ENCODE measurements at regions not wholly inside any gene's neighbourhood (a gene's known extent, or its start where the extent isn't known, plus 50 kb on each side); places are given as distances from the start of the nearest gene placed in this dataset.

GRCh38 chr9:73515216-73515615 is 363.6 kb downstream of the ANXA1 start:
- H3K4me2 ChIP-seq (ENCODE audit: low read depth, low read length, poor library complexity, severe bottlenecking), result no peak overlapping the region
- H3F3A ChIP-seq (ENCODE audit: low read depth), result no peaks in the 10 kb centered on the region
- TF ChIP-seq EZH2phosphoT487 (IDR thresholded peaks at IDR 0.05; ENCODE audit: borderline replicate concordance) (no peak), CTCF (conservative IDR thresholded peaks at IDR 0.05; ENCODE audit: low read length) (no peak)
- H4K20me1 ChIP-seq (ENCODE audit: insufficient read depth, low read length, poor library complexity, severe bottlenecking), result no peaks in the 10 kb centered on the region
- H3K9me3 ChIP-seq (ENCODE audit: insufficient read depth, low read depth, low read length), result no peaks in the 10 kb centered on the region
- H3K9ac ChIP-seq (ENCODE audit: low read depth, low read length, poor library complexity, severe bottlenecking), result no peak overlapping the region
- no peaks in the 10 kb centered on the region for H3K4me1 ChIP-seq (ENCODE audit: insufficient read depth, low read length, poor library complexity, severe bottlenecking)
- no peak overlapping the region for H3K4me3 ChIP-seq (ENCODE audit: low read length, poor library complexity, severe bottlenecking)
- H3K27me3 ChIP-seq (ENCODE audit: insufficient read depth, low read length, poor library complexity, severe bottlenecking), result no peaks in the 10 kb centered on the region
- no peaks in the 10 kb centered on the region for H3K9me2 ChIP-seq (replicated peaks; ENCODE audit: low read depth, low read length)
- H2AFZ ChIP-seq (ENCODE audit: low read length), result no peak overlapping the region
- no peaks in the 10 kb centered on the region for H3K79me2 ChIP-seq (ENCODE audit: insufficient read depth, low read length)
- H3K36me3 ChIP-seq (ENCODE audit: insufficient read depth, low read length), result no peaks in the 10 kb centered on the region

GRCh38 chr9:73523391-73523790 is 371.7 kb downstream of the ANXA1 start:
- Histone ChIP-seq H3K9me2 (replicated peaks; ENCODE audit: low read depth, low read length) (no peaks in the 10 kb centered on the region), H3K79me2 (ENCODE audit: insufficient read depth, low read length) (no peaks in the 10 kb centered on the region), H4K20me1 (ENCODE audit: insufficient read depth, low read length, poor library complexity, severe bottlenecking) (no peaks in the 10 kb centered on the region), H3K36me3 (ENCODE audit: insufficient read depth, low read length) (no peaks in the 10 kb centered on the region), H3K9me3 (ENCODE audit: insufficient read depth, low read depth, low read length) (no peaks in the 10 kb centered on the region), H2AFZ (ENCODE audit: low read length) (no peak overlapping the region), H3F3A (ENCODE audit: low read depth) (no peaks in the 10 kb centered on the region), H3K9ac (ENCODE audit: low read depth, low read length, poor library complexity, severe bottlenecking) (no peak overlapping the region), H3K4me2 (ENCODE audit: low read depth, low read length, poor library complexity, severe bottlenecking) (no peak overlapping the region), H3K4me3 (ENCODE audit: low read length, poor library complexity, severe bottlenecking) (no peak overlapping the region), H3K27me3 (ENCODE audit: insufficient read depth, low read length, poor library complexity, severe bottlenecking) (no peaks in the 10 kb centered on the region), H3K4me1 (ENCODE audit: insufficient read depth, low read length, poor library complexity, severe bottlenecking) (no peaks in the 10 kb centered on the region)
- TF ChIP-seq EZH2phosphoT487 (IDR thresholded peaks at IDR 0.05; ENCODE audit: borderline replicate concordance) (no peak), CTCF (conservative IDR thresholded peaks at IDR 0.05; ENCODE audit: low read length) (no peak)

- Histone ChIP-seq H3F3A (ENCODE audit: low read depth) (no peaks in the 10 kb centered on the region), H3K4me3 (ENCODE audit: low read length, poor library complexity, severe bottlenecking) (no peak overlapping the region), H3K4me2 (ENCODE audit: low read depth, low read length, poor library complexity, severe bottlenecking) (no peak overlapping the region), H3K36me3 (ENCODE audit: insufficient read depth, low read length) (no peaks in the 10 kb centered on the region), H3K9ac (ENCODE audit: low read depth, low read length, poor library complexity, severe bottlenecking) (no peak overlapping the region), H3K27me3 (ENCODE audit: insufficient read depth, low read length, poor library complexity, severe bottlenecking) (no peaks in the 10 kb centered on the region), H3K79me2 (ENCODE audit: insufficient read depth, low read length) (no peaks in the 10 kb centered on the region), H4K20me1 (ENCODE audit: insufficient read depth, low read length, poor library complexity, severe bottlenecking) (no peaks in the 10 kb centered on the region), H3K9me3 (ENCODE audit: insufficient read depth, low read depth, low read length) (no peaks in the 10 kb centered on the region), H3K4me1 (ENCODE audit: insufficient read depth, low read length, poor library complexity, severe bottlenecking) (no peaks in the 10 kb centered on the region), H2AFZ (ENCODE audit: low read length) (no peak overlapping the region), H3K9me2 (replicated peaks; ENCODE audit: low read depth, low read length) (no peaks in the 10 kb centered on the region)
- TF ChIP-seq CTCF (conservative IDR thresholded peaks at IDR 0.05; ENCODE audit: low read length) (no peak), EZH2phosphoT487 (IDR thresholded peaks at IDR 0.05; ENCODE audit: borderline replicate concordance) (no peak)
Observed at GRCh38 chr9:73525350-73525749, 373.7 kb downstream of the ANXA1 start.

Data from Loucy (cell line).